GM20000 (cell line): ENCODE measurements at regions not wholly inside any gene's neighbourhood (a gene's known extent, or its start where the extent isn't known, plus 50 kb on each side); places are given as distances from the start of the nearest gene placed in this dataset.

Experiments used
- DNase-seq: peaks from one replicate; pipeline ENCODE4 v3.0.0; 2012; ENCODE audit warnings: low spot score
- TF ChIP-seq, protein P1 (sequence below): IDR thresholded peaks from 2 replicates; pipeline ENCODE4 v1.5.1; 2012; ENCODE audit warnings: mild to moderate bottlenecking, control low read depth; ENCODE audit errors: extremely low read depth, missing control alignments

DNA sequence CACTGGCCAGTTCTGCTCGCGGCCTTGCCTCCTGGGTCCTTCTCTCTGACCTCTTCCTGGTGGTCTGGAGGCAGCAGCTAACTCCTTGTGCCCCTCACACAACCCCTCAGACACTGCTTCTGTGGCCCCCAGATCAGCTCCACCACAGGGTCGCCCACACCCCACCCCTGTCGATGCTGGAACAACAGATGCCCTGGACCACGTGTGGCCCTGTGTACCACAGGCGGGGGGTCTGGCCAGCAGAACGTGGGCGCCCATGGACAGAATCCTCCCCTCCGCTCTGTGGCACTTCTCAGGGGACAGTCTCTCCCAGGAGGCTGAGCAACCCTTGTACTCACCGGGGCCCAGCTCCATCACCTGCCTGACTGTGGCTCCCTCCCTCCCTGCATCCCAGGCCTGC is 245.6 kb downstream of the NDUFA10 start:
- TF ChIP-seq, protein P1, sequence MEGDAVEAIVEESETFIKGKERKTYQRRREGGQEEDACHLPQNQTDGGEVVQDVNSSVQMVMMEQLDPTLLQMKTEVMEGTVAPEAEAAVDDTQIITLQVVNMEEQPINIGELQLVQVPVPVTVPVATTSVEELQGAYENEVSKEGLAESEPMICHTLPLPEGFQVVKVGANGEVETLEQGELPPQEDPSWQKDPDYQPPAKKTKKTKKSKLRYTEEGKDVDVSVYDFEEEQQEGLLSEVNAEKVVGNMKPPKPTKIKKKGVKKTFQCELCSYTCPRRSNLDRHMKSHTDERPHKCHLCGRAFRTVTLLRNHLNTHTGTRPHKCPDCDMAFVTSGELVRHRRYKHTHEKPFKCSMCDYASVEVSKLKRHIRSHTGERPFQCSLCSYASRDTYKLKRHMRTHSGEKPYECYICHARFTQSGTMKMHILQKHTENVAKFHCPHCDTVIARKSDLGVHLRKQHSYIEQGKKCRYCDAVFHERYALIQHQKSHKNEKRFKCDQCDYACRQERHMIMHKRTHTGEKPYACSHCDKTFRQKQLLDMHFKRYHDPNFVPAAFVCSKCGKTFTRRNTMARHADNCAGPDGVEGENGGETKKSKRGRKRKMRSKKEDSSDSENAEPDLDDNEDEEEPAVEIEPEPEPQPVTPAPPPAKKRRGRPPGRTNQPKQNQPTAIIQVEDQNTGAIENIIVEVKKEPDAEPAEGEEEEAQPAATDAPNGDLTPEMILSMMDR, result no peak
- DNase-seq, result no peak

DNA sequence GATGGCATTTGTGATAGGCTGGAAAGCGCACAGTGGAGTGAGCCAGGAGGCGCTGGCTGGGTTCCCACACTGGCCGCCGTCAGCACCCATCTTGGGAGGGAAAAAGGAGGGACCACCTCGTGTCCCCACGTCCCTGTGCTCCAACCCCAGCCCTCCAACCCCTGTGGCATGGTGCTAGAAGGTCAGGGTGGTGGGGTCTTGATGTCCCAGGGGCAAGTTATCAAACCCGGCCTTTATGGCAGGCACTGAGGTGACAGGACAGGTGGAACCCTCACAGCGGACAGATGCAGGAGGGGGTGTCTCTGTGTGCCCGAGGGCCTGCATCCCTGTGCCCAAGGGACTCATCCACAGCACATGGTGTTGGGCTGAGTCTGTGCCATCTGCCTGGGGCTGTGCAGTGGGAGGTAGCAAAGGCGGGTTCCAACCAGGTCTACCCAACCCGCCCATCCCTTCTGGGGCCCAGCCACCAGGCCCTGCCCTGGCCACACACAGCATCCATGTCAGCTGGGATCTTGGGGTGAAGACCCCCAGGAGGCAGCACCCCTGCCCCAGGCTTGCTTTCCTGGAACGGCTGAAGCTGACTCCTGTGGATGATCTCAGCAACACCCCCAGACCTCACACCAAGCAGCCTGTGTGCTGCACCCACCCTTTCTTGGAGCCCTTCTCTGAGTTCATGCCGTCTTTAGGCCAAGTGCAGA is 246.1 kb downstream of the NDUFA10 start:
- DNase-seq, result no peak

DNA sequence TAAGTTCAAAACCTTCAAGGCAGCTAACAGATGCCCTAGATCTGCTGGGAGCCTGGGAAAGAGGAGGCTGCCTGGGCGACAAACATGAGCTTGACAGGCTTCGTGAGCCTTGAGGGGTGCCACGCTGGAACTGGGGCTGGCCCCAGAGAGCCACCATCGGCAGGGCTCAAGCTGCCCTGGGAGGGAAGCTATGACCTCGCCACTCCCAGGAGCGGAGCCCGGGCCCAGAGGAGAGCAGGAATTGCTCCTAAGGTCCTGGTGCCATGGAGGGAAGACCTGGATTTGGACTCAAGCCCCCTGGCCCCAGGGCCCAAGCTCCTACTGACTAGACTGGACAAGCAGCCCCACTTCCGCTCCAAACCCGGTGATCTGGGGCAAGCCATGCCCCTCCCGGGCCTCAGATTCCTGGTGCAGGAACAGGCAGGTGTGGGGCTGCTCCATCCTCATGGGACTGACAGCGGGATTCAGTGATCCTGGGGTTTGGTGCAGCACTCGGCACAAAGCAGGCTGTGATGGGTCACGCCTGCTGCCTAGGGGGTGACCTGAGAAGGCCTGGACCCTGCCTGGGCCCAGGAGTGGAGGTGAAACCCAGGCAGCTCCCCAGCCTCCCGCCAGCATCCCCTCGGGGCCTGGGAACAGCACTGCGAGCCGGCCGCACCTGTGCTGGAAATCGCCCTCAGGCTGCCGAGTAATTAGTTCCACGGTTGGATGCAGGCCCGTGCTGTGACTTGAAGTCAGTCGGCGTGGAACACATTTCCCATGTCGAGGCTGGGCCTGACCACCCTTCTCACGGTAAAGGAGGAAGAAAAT is 246.9 kb downstream of the NDUFA10 start:
- DNase-seq, result no peak
- TF ChIP-seq, protein P1, result no peak

More for the DNA sequence above, 246.1 kb downstream of the NDUFA10 start:
- TF ChIP-seq, protein P1, result no peak

DNA sequence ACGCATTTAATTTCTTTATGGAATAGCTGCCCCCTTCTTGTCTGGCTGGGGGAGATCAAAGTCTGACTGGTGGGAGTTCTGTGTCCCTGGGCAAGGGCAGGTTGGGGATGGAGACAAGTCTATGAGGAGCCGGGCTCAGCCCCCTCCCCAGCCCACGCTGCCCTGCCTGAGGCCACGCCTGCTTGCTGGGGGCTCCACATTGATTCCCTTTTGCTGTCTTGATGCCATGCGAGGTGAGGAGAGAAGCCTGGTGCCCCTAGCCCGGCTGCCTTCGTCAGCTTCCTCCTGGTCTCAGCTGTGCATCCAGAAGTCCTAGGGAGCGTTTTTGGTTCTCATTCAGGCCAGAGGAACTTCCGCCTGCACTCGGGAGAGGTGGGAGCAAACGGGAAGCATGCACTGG is 247.9 kb downstream of the NDUFA10 start:
- no peak for DNase-seq

DNA sequence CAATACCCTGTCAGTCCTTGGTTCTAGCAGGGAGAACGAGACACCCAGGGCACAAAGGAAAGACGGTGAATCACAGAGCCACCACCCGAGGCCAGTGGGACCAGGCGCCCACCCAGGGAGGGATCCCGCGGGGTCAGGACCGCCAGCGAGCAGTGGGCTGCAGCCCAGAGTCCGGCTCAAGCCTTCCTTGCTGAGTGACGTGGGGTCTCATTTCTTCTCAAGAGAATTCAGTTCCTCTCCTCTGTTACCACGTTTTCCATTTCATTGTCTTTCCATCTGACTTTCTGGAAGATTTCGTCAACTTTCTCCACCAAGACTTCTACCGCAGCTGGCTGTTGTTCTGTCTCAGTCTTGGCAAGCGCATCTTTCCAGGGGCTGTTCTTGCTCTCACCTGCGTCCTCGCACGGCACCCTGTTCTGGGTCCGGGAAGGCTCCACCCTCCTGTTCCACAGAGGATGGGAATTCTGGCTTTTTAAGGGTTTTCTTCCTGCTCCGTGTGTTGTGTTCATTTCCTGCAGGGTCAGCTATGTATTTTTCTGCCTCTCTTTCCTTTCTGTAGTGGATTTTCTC is 248.6 kb downstream of the NDUFA10 start:
- DNase-seq, result no peak
- TF ChIP-seq, protein P1, result no peak

More for the DNA sequence above, 247.9 kb downstream of the NDUFA10 start:
- TF ChIP-seq, protein P1, result no peak

DNA sequence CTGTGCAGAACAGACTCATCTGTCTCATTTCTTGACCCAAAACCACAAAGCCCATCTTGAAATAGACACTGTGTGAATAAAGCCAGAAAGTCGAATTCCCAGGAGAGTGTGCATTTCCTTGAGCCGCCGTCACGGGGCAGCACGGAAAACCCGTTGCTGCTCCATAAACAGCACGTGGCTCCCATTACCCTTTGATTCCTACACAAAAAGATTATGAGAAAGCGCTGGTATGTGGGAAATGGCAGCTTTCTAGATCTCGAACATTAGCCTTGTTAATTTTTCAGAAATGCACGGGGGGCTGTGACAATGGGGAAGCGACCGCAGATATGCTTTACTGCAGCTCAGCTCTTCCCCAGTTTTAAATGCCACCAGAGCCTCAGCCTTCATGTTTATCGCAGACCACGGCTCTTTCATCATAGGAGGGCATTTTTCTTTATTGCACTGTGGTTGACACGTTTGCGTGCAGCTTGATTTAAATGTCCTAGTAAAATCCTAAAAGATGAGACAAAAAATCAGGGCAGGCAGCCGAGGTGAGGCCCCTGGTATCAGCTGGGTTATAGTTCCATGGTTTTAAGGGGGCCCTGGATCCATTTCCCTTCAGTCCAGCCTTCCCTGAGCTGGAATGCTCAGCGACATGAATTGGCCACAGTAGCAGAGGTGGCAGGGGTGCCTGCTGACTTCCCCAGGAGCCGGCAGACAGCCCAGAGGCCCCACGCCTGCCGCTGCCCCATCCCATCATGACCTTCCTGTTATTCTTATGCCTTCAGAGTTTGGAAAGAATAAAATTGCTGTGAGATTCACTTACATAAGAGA is 249.3 kb downstream of the NDUFA10 start:
- DNase-seq, result no peak
- TF ChIP-seq, protein P1, result no peak
